SJSA1 (cell line): ENCODE measurements at regions not wholly inside any gene's neighbourhood (a gene's known extent, or its start where the extent isn't known, plus 50 kb on each side); places are given as distances from the start of the nearest gene placed in this dataset.

ENCODE experiments used
- DNase-seq, 2 experiments: peaks; one replicate each; pipeline ENCODE4 v3.0.0-alpha.2; 2015 to 2020; ENCODE audit warnings: low spot score in 2 of 2, low read depth in 1 of 2
- H3K27ac ChIP-seq: fragments of 250-450 bp; sonication (Bioruptor Pico); 2 replicates; pipeline ENCODE4 v1.5.1; 2020; ENCODE audit warnings: mild to moderate bottlenecking, moderate library complexity
- H3K27me3 ChIP-seq: fragments of 250-450 bp; sonication (Bioruptor Pico); replicated peaks from 2 replicates; pipeline ENCODE4 v1.5.1; 2020; ENCODE audit warnings: mild to moderate bottlenecking, moderate library complexity
- H3K36me3 ChIP-seq: fragments of 250-450 bp; sonication (Bioruptor Pico); 2 replicates; pipeline ENCODE4 v1.5.1; 2020; ENCODE audit warnings: mild to moderate bottlenecking
- H3K4me1 ChIP-seq: fragments of 250-450 bp; sonication (Bioruptor Pico); replicated peaks from 2 replicates; pipeline ENCODE4 v1.6.1; 2021; ENCODE audit warnings: mild to moderate bottlenecking
- H3K4me3 ChIP-seq: fragments of 250-450 bp; sonication (Bioruptor Pico); 2 replicates; pipeline ENCODE4 v1.5.1; 2020; ENCODE audit warnings: mild to moderate bottlenecking
- H3K9me3 ChIP-seq: fragments of 250-450 bp; sonication (Bioruptor Pico); replicated peaks from 2 replicates; pipeline ENCODE4 v1.5.1; 2020; ENCODE audit warnings: mild to moderate bottlenecking

GRCh38 chr6:121837545-121838229 lies 402.2 kb downstream of the GJA1 start:
- Histone ChIP-seq H3K4me1 (peaks cover 6% of the 10 kb centered on the region; the same call in 1 of the 2 replicates), H3K9me3 (no peaks in the 10 kb centered on the region), H3K27ac (no peak overlapping the region), H3K36me3 (no peaks in the 10 kb centered on the region), H3K4me3 (no peak overlapping the region), H3K27me3 (no peaks in the 10 kb centered on the region)
- DNase-seq, result no peak

DNA sequence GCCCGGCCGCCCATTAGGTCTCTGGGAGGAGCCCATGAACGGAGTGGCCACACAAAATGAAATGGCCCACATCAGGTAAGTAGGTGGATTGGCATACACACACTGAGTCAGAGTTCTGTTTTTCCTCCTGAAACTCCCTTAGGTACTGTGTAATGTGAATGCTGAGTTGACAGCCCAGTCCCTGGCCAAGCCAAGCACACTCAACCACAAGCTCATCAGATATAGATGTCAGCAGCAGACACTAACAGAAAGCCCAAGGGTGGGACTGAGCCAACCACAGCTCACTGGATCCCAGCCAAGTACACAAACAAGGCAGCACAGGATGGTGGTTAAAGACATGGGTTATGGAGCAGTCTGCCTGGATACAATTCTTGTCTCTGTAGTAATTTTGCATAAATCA lies 403.4 kb downstream of the GJA1 start:
- Histone ChIP-seq H3K4me1 (peaks cover 6% of the 10 kb centered on the region; the same call in 1 of the 2 replicates), H3K27ac (no peak overlapping the region), H3K9me3 (no peaks in the 10 kb centered on the region), H3K27me3 (no peaks in the 10 kb centered on the region), H3K36me3 (no peaks in the 10 kb centered on the region), H3K4me3 (no peak overlapping the region)
- peak; percentile 34 to 50 for DNase-seq

DNA sequence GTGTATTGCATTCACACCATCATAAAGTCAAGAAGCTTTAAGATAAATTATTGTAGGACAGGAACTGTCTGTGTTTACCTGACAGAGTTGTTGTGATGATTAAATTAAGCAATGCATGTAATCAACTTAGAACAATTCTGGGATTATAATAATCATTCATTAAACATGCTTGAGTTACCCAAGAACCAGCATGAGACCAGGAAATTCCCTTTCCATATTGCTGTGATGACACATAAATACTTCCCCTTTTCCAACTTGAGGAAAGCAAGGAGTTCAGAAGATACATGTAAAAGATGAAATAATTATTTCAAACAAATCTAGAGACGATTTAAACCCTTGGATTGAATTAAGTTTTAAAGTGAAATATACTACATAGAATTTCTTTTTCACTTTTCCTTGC lies 404.4 kb downstream of the GJA1 start:
- Histone ChIP-seq H3K4me1 (peaks cover 6% of the 10 kb centered on the region; the same call in 1 of the 2 replicates), H3K9me3 (no peaks in the 10 kb centered on the region), H3K36me3 (no peaks in the 10 kb centered on the region), H3K4me3 (no peak overlapping the region), H3K27me3 (no peaks in the 10 kb centered on the region), H3K27ac (no peak overlapping the region)
- DNase-seq, result no peak

- no peak overlapping the region for H3K27ac ChIP-seq
- H3K27me3 ChIP-seq, result no peaks in the 10 kb centered on the region
- DNase-seq, result no peak
- H3K4me1 ChIP-seq, result peaks cover 19% of the 10 kb centered on the region
- H3K9me3 ChIP-seq, result no peaks in the 10 kb centered on the region
- H3K4me3 ChIP-seq, result no peak overlapping the region
- H3K36me3 ChIP-seq, result no peaks in the 10 kb centered on the region
These were observed 409.5 kb downstream of the GJA1 start for GRCh38 chr6:121844898-121845297.

- Histone ChIP-seq H3K27ac (peak overlapping the region; percentile 38), H3K27me3 (no peaks in the 10 kb centered on the region), H3K36me3 (no peaks in the 10 kb centered on the region), H3K9me3 (no peaks in the 10 kb centered on the region), H3K4me3 (no peak overlapping the region), H3K4me1 (peaks cover 19% of the 10 kb centered on the region)
- no peak for DNase-seq
These were observed 412.5 kb downstream of the GJA1 start for GRCh38 chr6:121847806-121848522.

DNA sequence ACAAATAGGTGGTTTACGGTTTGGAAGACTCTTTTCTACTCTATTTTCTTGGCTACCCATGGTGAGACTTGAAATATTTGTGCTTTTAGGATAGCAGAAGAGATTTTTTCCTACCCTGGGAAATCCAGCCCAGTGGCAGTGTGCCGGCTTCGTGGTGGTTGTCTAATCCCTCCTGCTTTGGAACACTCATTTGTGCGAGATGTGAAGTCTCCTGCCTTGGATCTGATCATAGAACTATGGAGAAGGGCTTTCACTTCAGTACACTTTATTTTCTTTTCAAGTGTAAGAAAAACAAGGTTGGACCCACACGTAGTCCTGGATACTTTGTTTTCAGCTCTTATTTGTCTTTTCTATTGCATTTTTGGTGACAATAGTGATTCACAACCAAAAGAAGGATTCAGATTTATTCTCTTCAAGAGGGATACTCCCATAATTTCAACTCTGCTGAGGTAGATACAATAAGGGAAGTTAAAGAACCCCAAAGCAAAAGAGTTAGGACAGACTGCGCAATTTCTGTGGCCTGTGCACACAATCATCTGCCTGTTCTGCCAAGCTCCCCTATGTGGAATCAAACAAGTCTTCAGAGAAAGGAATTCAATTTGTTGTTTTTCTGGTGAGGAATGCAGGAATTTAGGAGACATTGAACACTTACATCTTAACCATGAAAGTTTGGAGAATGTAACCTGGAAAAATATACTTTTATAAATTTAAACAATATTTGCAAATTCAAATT lies 413.2 kb downstream of the GJA1 start:
- H3K27me3 ChIP-seq, result no peaks in the 10 kb centered on the region
- peak overlapping the region; percentile 38 for H3K27ac ChIP-seq
- DNase-seq, result peak in 1 of 2 experiments; percentile 67
- H3K9me3 ChIP-seq, result no peaks in the 10 kb centered on the region
- peaks cover 19% of the 10 kb centered on the region for H3K4me1 ChIP-seq
- H3K4me3 ChIP-seq, result no peak overlapping the region
- H3K36me3 ChIP-seq, result no peaks in the 10 kb centered on the region

GRCh38 chr6:121849477-121849876 lies 414.0 kb downstream of the GJA1 start:
- no peaks in the 10 kb centered on the region for H3K9me3 ChIP-seq
- H3K27ac ChIP-seq, result peak overlapping the region; percentile 38
- H3K4me3 ChIP-seq, result no peak overlapping the region
- peak; percentile 76 to 77 for DNase-seq
- H3K27me3 ChIP-seq, result no peaks in the 10 kb centered on the region
- peaks cover 19% of the 10 kb centered on the region for H3K4me1 ChIP-seq
- H3K36me3 ChIP-seq, result no peaks in the 10 kb centered on the region

- peak in 1 of 2 experiments; percentile 32 for DNase-seq
These were observed 415.6 kb downstream of the GJA1 start for GRCh38 chr6:121851056-121851455.

DNA sequence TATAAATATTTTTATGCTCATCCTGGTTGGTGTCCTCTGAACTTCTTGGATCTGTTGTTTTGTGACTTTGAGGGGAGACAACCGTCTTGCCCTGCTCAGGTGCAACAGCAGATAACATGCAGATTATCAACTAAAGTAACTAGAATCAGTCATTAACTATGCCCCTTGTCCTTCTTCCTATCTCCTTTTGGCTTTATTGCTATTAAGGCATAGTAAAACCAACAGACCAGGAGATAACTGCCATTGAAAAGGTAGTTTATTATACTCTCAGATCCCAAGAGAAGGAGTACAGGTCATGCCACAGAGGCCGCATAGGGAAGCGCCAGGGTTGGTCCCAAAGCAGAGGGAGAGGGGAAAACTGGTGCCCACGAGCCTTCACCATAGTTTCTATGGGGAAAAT lies 418.2 kb downstream of the GJA1 start:
- Histone ChIP-seq H3K27ac (no peak overlapping the region), H3K27me3 (no peaks in the 10 kb centered on the region), H3K36me3 (no peaks in the 10 kb centered on the region), H3K9me3 (no peaks in the 10 kb centered on the region), H3K4me1 (peaks cover 29% of the 10 kb centered on the region), H3K4me3 (no peak overlapping the region)
- no peak for DNase-seq

More at GRCh38 chr6:121851056-121851455, 415.6 kb downstream of the GJA1 start:
- H3K27me3 ChIP-seq, result no peaks in the 10 kb centered on the region
- peak overlapping the region; percentile 29; the same call in 1 of the 2 replicates for H3K27ac ChIP-seq
- no peaks in the 10 kb centered on the region for H3K36me3 ChIP-seq
- H3K9me3 ChIP-seq, result no peaks in the 10 kb centered on the region
- H3K4me3 ChIP-seq, result no peak overlapping the region
- peaks cover 26% of the 10 kb centered on the region for H3K4me1 ChIP-seq

- H3K4me3 ChIP-seq, result no peak overlapping the region
- H3K27me3 ChIP-seq, result no peaks in the 10 kb centered on the region
- H3K27ac ChIP-seq, result no peak overlapping the region
- H3K4me1 ChIP-seq, result peaks cover 21% of the 10 kb centered on the region
- H3K9me3 ChIP-seq, result no peaks in the 10 kb centered on the region
- H3K36me3 ChIP-seq, result no peaks in the 10 kb centered on the region
- no peak for DNase-seq
These were observed 420.1 kb downstream of the GJA1 start for GRCh38 chr6:121855521-121855920.

DNA sequence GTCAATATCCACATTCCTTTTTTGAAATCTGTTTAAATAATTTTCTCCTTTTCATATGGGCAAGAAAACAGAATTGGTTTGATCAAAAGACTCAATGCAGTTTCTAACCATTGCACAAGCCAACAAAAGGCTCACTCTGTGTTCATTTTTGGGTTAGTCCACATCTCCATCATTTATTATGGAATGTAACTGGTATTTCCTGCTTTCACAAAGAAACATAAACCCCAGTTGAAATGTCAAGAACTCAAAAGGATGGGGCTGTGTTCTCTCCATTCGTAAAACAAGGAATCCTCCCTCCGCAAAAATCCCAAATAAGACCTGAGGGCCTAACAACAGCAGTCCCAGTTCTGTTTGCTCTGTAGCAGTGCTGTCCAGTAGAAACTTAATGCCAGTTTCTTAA lies 420.9 kb downstream of the GJA1 start:
- Histone ChIP-seq H3K9me3 (no peaks in the 10 kb centered on the region), H3K27me3 (no peaks in the 10 kb centered on the region), H3K27ac (peak overlapping the region; percentile 12), H3K4me3 (no peak overlapping the region), H3K4me1 (peaks cover 21% of the 10 kb centered on the region), H3K36me3 (no peaks in the 10 kb centered on the region)
- DNase-seq, result peak in 1 of 2 experiments; percentile 45

DNA sequence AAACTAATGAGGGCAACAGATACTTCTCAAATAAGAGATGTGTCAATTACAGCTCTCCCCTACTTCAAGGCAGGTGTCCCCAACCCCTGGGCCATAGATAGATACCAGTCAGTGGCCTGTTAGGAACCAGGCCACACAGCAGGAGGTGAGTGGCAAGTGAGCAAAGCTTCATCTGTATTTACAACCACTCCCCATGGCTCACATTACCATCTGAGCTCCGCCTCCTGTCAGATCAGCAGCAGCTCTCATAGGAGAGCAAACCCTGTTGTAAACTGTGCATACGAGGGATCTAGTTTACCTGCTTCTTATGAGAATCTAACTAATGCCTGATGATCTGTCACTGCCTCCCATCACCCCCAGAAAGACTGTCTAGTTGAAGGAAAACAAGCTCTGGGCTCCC lies 422.1 kb downstream of the GJA1 start:
- no peaks in the 10 kb centered on the region for H3K27me3 ChIP-seq
- no peak overlapping the region for H3K4me3 ChIP-seq
- H3K36me3 ChIP-seq, result no peaks in the 10 kb centered on the region
- no peaks in the 10 kb centered on the region for H3K9me3 ChIP-seq
- no peak overlapping the region for H3K27ac ChIP-seq
- peaks cover 21% of the 10 kb centered on the region for H3K4me1 ChIP-seq
- DNase-seq, result no peak

- no peaks in the 10 kb centered on the region for H3K36me3 ChIP-seq
- peaks cover 21% of the 10 kb centered on the region for H3K4me1 ChIP-seq
- no peak overlapping the region for H3K27ac ChIP-seq
- no peaks in the 10 kb centered on the region for H3K27me3 ChIP-seq
- H3K9me3 ChIP-seq, result no peaks in the 10 kb centered on the region
- no peak for DNase-seq
- no peak overlapping the region for H3K4me3 ChIP-seq
These were observed 422.9 kb downstream of the GJA1 start for GRCh38 chr6:121858310-121858709.

DNA sequence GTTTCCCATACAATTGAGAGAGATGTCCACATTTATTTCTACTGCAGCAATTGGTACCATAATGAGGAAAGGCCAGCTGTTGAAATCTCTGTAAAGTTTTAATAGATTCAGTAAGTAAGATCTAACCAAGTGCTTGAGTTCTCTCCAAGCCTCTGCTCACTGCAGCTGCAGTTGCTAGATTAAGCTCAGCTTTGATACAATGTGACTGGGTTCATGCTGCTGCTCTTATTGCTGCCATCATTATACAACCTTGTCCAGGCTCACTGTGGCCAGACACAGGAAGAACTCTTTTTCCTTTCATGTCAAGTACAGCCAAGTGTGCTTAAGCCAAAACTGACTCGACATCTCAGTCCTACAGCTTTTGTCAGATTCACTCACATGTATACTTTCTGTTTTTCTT lies 423.5 kb downstream of the GJA1 start:
- H3K27ac ChIP-seq, result no peak overlapping the region
- H3K4me3 ChIP-seq, result no peak overlapping the region
- DNase-seq, result no peak

More for the DNA sequence above, 423.5 kb downstream of the GJA1 start:
- H3K36me3 ChIP-seq, result no peaks in the 10 kb centered on the region
- H3K27me3 ChIP-seq, result no peaks in the 10 kb centered on the region
- H3K4me1 ChIP-seq, result peaks cover 21% of the 10 kb centered on the region
- H3K9me3 ChIP-seq, result no peaks in the 10 kb centered on the region
